NCI-H510A treated with DMSO at 0.1 percent for 48 hours (cell line): ENCODE measurements at regions not wholly inside any gene's neighbourhood (a gene's known extent, or its start where the extent isn't known, plus 50 kb on each side); places are given as distances from the start of the nearest gene placed in this dataset.

Experiments used
- DNase-seq: peaks from one replicate; lab custom pipeline; 2025; lab: John Stamatoyannopoulos, UW

- DNase-seq: no peak
Measured at GRCh38 chr5:3736466-3736865, 140.8 kb downstream of the IRX1 start.

- no peak for DNase-seq
Measured at GRCh38 chr5:3736926-3737325, 141.3 kb downstream of the IRX1 start.

- DNase-seq: no peak
Measured at GRCh38 chr5:3738919-3739318, 143.3 kb downstream of the IRX1 start.

GRCh38 chr5:3740546-3741373 lies 145.1 kb downstream of the IRX1 start:
- no peak for DNase-seq

- DNase-seq: no peak
Measured at GRCh38 chr5:3741374-3741770, 145.7 kb downstream of the IRX1 start.

GRCh38 chr5:3742750-3743149 lies 147.1 kb downstream of the IRX1 start:
- no peak for DNase-seq

- no peak for DNase-seq
Measured at GRCh38 chr5:3751846-3752245, 156.2 kb downstream of the IRX1 start.

GRCh38 chr5:3778000-3778550 lies 182.4 kb downstream of the IRX1 start:
- DNase-seq: no peak

GRCh38 chr5:3778945-3779344 lies 183.3 kb downstream of the IRX1 start:
- no peak for DNase-seq

GRCh38 chr5:3780278-3780677 lies 184.6 kb downstream of the IRX1 start:
- DNase-seq: no peak

GRCh38 chr5:3780907-3781306 lies 185.3 kb downstream of the IRX1 start:
- no peak for DNase-seq

- DNase-seq: no peak
Measured at GRCh38 chr5:3784854-3785253, 189.2 kb downstream of the IRX1 start.

- no peak for DNase-seq
Measured at GRCh38 chr5:3786165-3786564, 190.5 kb downstream of the IRX1 start.

- DNase-seq: no peak
Measured at GRCh38 chr5:3786891-3787430, 191.3 kb downstream of the IRX1 start.

- no peak for DNase-seq
Measured at GRCh38 chr5:3787604-3788003, 192.0 kb downstream of the IRX1 start.

- DNase-seq: no peak
Measured at GRCh38 chr5:3789519-3790193, 194.0 kb downstream of the IRX1 start.

GRCh38 chr5:3793162-3793561 lies 197.5 kb downstream of the IRX1 start:
- no peak for DNase-seq

- DNase-seq: no peak
Measured at GRCh38 chr5:3794611-3795010, 199.0 kb downstream of the IRX1 start.

- no peak for DNase-seq
Measured at GRCh38 chr5:3796736-3797135, 201.1 kb downstream of the IRX1 start.

- DNase-seq: no peak
Measured at GRCh38 chr5:3801967-3802366, 206.3 kb downstream of the IRX1 start.

- DNase-seq: no peak
Measured at GRCh38 chr5:3809455-3809854, 213.8 kb downstream of the IRX1 start.

GRCh38 chr5:3811116-3811515 lies 215.5 kb downstream of the IRX1 start:
- DNase-seq: no peak

- DNase-seq: no peak
Measured at GRCh38 chr5:3818624-3819023, 223.0 kb downstream of the IRX1 start.
